Activated CD8-positive, alpha-beta memory T cell treated with anti-CD3 and anti-CD28 coated beads for 48 hours (primary cell): ENCODE measurements at regions not wholly inside any gene's neighbourhood (a gene's known extent, or its start where the extent isn't known, plus 50 kb on each side); places are given as distances from the start of the nearest gene placed in this dataset.

Source experiments
- DNase-seq, 3 experiments: peaks; one replicate each; pipeline ENCODE4 v3.0.0-alpha.2; 2020; ENCODE audit warnings: low read depth in 2 of 3, low spot score in 2 of 3

GRCh38 chr6:168384045-168385036 is 56.6 kb upstream of the SMOC2 start:
- DNase-seq, result no peak

GRCh38 chr6:168385037-168385759 is 55.8 kb upstream of the SMOC2 start:
- DNase-seq, result no peak

GRCh38 chr6:168385858-168386735 is 54.9 kb upstream of the SMOC2 start:
- no peak for DNase-seq

GRCh38 chr6:168386973-168387372 is 54.0 kb upstream of the SMOC2 start:
- no peak for DNase-seq

- DNase-seq, result no peak
These were observed 53.6 kb upstream of the SMOC2 start for GRCh38 chr6:168387426-168387825.

GRCh38 chr6:168387911-168388310 is 53.1 kb upstream of the SMOC2 start:
- DNase-seq, result no peak

- DNase-seq, result no peak
These were observed 52.0 kb upstream of the SMOC2 start for GRCh38 chr6:168388641-168389633.

- DNase-seq, result no peak
These were observed 50.1 kb upstream of the SMOC2 start for GRCh38 chr6:168390749-168391420.
